Spleen (tissue), 11 donors: ENCODE measurements at regions not wholly inside any gene's neighbourhood (a gene's known extent, or its start where the extent isn't known, plus 50 kb on each side); places are given as distances from the start of the nearest gene placed in this dataset.
A peak's percentile ranks its signal among the peaks of the same experiment; 100 is the strongest.

Source experiments
- DNase-seq: peaks from one replicate; pipeline ENCODE4 v3.0.0-alpha.2; 2020
- H3K27ac ChIP-seq, 8 donors: fragments of 200-600 bp; sonication (generic) in 7 of 8; 1 replicate in 4 of 8; 2 replicates in 4 of 8; pipeline versions ENCODE4 v1.5.0 to v1.8.0; 2016 to 2021; ENCODE audit warnings: inconsistent platforms in 4 of 8, mild to moderate bottlenecking in 4 of 8, moderate library complexity in 1 of 8
- H3K27me3 ChIP-seq, 7 donors: fragments of 200-600 bp; sonication (generic) in 6 of 7; replicated peaks in 1 of 7; 1 replicate in 4 of 7; 2 replicates in 3 of 7; pipeline versions ENCODE4 v1.5.0 to v1.8.0; 2016 to 2021; ENCODE audit warnings: inconsistent platforms in 3 of 7, mild to moderate bottlenecking in 1 of 7
- H3K36me3 ChIP-seq, 6 donors: fragments of 200-600 bp; sonication (generic) in 5 of 6; 1 replicate in 4 of 6; 2 replicates in 2 of 6; pipeline versions ENCODE4 v1.5.0 to v1.8.0; 2016 to 2021; ENCODE audit warnings: inconsistent platforms in 2 of 6
- H3K4me1 ChIP-seq, 6 donors: fragments of 200-600 bp; sonication (generic) in 5 of 6; 1 replicate in 3 of 6; 2 replicates in 3 of 6; pipeline versions ENCODE4 v1.5.0 to v1.8.0; 2016 to 2021; ENCODE audit warnings: inconsistent platforms in 3 of 6
- H3K4me3 ChIP-seq, 8 donors: fragments of 200-600 bp; sonication (generic) in 7 of 8; 1 replicate in 4 of 8; 2 replicates in 4 of 8; pipeline versions ENCODE4 v1.5.0 to v1.8.0; 2016 to 2021; ENCODE audit warnings: inconsistent platforms in 4 of 8, mild to moderate bottlenecking in 4 of 8, moderate library complexity in 2 of 8
- H3K9me3 ChIP-seq, 8 donors: fragments of 200-600 bp; sonication (generic) in 7 of 8; 1 replicate in 4 of 8; 2 replicates in 4 of 8; pipeline versions ENCODE4 v1.5.0 to v1.8.0; 2016 to 2021; ENCODE audit warnings: inconsistent platforms in 4 of 8
- CTCF ChIP-seq, 11 experiments: fragments of 200-600 bp in 7 of 11; fragments of 450-650 bp in 4 of 11; sonication (generic) in 4 of 11; IDR thresholded peaks in 8 of 11; conservative IDR thresholded peaks in 3 of 11; 1 replicate in 7 of 11; 2 replicates in 4 of 11; pipeline versions ENCODE4 v1.4.0 to v1.8.0; 2016 to 2021; ENCODE audit warnings: antibody characterized with exemption in 11 of 11, inconsistent platforms in 4 of 11, mild to moderate bottlenecking in 1 of 11
- POLR2A ChIP-seq, 3 donors: fragments of 450-650 bp; IDR thresholded peaks; one replicate each; pipeline ENCODE4 v1.5.1; 2017; ENCODE audit warnings: antibody characterized with exemption in 3 of 3, mild to moderate bottlenecking in 1 of 3
- POLR2AphosphoS5 ChIP-seq, 3 donors: sonication (generic); formaldehyde crosslinking; IDR thresholded peaks; one replicate each; pipeline ENCODE4 v1.5.1; 2017; ENCODE audit warnings: antibody characterized with exemption in 3 of 3
- WGBS, 5 donors: extraction: QIAGEN DNeasy Blood & Tissue Kit in 3 of 5; methylation state at CpG; one replicate each; pipeline versions ENCODE4 v1.1.5 to v1.1.7; 2013 to 2018; 5-methylcytosine and 5-hydroxymethylcytosine counted together
- intact Hi-C: fragments of 100-400 bp; cut with DNase I; formaldehyde crosslinking; loops from one replicate; pipeline ENCODE4 v1.15.0; 2023; ENCODE audit warnings: low total_unique reads
- donor health status: healthy with polysubstance abuse.
- donor health status: DM: no; HTN: no; CAD: no; lungs with moderate emphysema.
- donor health status: DM: no; HTN: no; CAD: no.
- donor health status: Bipolar disorder and iron deficiency.
- donor health status: healthy.
- donor health status: DM: no; HTN: no; CAD: no.
- donor health status: DM: yes; HTN: yes; CAD: no.

- intact Hi-C loops: no loop called here
- no peaks in the 10 kb centered on the region for H3K9me3 ChIP-seq
- no peak overlapping the region for H3K4me3 ChIP-seq
- no peak for TF ChIP-seq POLR2A (IDR thresholded peaks at IDR 0.05)
- no peak for TF ChIP-seq CTCF (IDR thresholded peaks at IDR 0.05 in 8 of 11, conservative IDR thresholded peaks at IDR 0.05 in 3 of 11)
- TF ChIP-seq POLR2AphosphoS5 (IDR thresholded peaks at IDR 0.05): no peak
- H3K27ac ChIP-seq: peak overlapping the region in 1 of 8 donors; percentile 16
- DNase-seq: no peak
- WGBS, 5 donors: 74 to 87% (median 79%) methylated on average over 4 of the region's 4 CpGs
- H3K4me1 ChIP-seq: no peaks in the 10 kb centered on the region
- no peaks in the 10 kb centered on the region for H3K27me3 ChIP-seq
- no peaks in the 10 kb centered on the region for H3K36me3 ChIP-seq
These were observed 271.2 kb downstream of the FBXO8 start for GRCh38 chr4:174012135-174012885.

GRCh38 chr4:174010547-174010946 lies 272.9 kb downstream of the FBXO8 start:
- Histone ChIP-seq H3K27me3 (no peaks in the 10 kb centered on the region), H3K36me3 (no peaks in the 10 kb centered on the region), H3K9me3 (no peaks in the 10 kb centered on the region), H3K27ac (no peak overlapping the region), H3K4me3 (no peak overlapping the region), H3K4me1 (no peaks in the 10 kb centered on the region)
- intact Hi-C loops: no loop called here
- no peak for DNase-seq
- WGBS, 5 donors: 69 to 83% (median 71%) methylated on average over 3 of the region's 3 CpGs
- TF ChIP-seq POLR2A (IDR thresholded peaks at IDR 0.05): no peak
- no peak for TF ChIP-seq CTCF (IDR thresholded peaks at IDR 0.05 in 8 of 11, conservative IDR thresholded peaks at IDR 0.05 in 3 of 11)
- TF ChIP-seq POLR2AphosphoS5 (IDR thresholded peaks at IDR 0.05): no peak

- TF ChIP-seq POLR2A (IDR thresholded peaks at IDR 0.05): no peak
- TF ChIP-seq CTCF (IDR thresholded peaks at IDR 0.05 in 8 of 11, conservative IDR thresholded peaks at IDR 0.05 in 3 of 11): no peak
- no peak for TF ChIP-seq POLR2AphosphoS5 (IDR thresholded peaks at IDR 0.05)
- Histone ChIP-seq H3K4me3 (no peak overlapping the region), H3K27ac (no peak overlapping the region), H3K4me1 (no peaks in the 10 kb centered on the region), H3K27me3 (no peaks in the 10 kb centered on the region), H3K36me3 (no peaks in the 10 kb centered on the region), H3K9me3 (no peaks in the 10 kb centered on the region)
- 40 to 59% (median 53%) methylated on average over 3 of the region's 3 CpGs for whole genome bisulfite sequencing, 5 donors
- intact Hi-C loops: no loop called here
- DNase-seq: no peak
These were observed 273.6 kb downstream of the FBXO8 start for GRCh38 chr4:174009686-174010451.

- Histone ChIP-seq H3K4me3 (no peak overlapping the region), H3K27me3 (no peaks in the 10 kb centered on the region), H3K4me1 (no peaks in the 10 kb centered on the region), H3K36me3 (no peaks in the 10 kb centered on the region), H3K9me3 (no peaks in the 10 kb centered on the region), H3K27ac (no peak overlapping the region)
- DNase-seq: no peak
- 85 to 91% (median 87%) methylated on average over 3 of the region's 3 CpGs for WGBS, 5 donors
- intact Hi-C loops: no loop called here
- TF ChIP-seq POLR2AphosphoS5 (IDR thresholded peaks at IDR 0.05) (no peak), POLR2A (IDR thresholded peaks at IDR 0.05) (no peak), CTCF (IDR thresholded peaks at IDR 0.05 in 8 of 11, conservative IDR thresholded peaks at IDR 0.05 in 3 of 11) (no peak)
These were observed 278.0 kb downstream of the FBXO8 start for GRCh38 chr4:174005422-174005821.
